ENCODE measurements at regions not wholly inside any gene's neighbourhood (a gene's known extent, or its start where the extent isn't known, plus 50 kb on each side); places are given as distances from the start of the nearest gene placed in this dataset.

DNA sequence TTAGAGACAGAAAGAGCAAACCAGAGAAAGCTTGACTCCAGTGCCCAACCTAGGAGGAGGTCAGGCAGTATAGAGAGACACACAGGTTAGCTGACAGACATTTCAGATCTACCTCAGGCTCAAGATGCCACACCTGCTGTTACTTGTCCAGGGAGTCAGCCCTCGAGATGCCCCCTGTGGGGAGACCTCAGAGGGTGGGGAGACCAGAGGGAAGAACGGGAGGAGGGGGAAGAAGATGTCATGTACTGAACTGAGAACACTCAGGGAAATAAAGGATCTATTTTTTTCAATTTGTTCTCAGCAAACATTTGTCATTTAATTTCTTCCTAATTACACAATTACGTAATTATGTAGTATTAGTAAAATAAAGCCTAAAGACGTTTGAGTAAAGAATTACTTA is 196.3 kb upstream of the CADM1 start:
- DNase-seq, result no peak

DNA sequence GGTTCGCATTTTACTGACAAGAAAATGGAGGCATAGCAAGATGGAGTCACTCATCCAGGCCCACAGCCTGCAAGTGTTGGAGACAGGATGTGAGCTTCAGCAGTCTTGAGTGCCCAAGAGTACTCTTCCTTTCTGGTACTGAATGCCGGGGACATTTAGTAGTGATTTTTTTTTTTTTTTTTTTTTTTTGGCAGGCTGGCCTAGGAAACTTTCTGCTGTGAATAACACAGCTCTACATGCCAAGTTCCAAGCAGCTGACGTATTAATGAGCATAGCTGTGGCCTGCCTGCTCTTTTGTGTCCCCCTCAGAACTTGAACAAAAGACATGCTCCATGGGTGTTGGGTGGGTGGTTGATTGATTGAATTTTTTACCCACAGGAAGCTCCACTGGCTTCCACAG is 195.5 kb upstream of the CADM1 start:
- DNase-seq, result no peak

GRCh38 chr11:115699326-115699725 is 195.1 kb upstream of the CADM1 start:
- no peak for DNase-seq

DNA sequence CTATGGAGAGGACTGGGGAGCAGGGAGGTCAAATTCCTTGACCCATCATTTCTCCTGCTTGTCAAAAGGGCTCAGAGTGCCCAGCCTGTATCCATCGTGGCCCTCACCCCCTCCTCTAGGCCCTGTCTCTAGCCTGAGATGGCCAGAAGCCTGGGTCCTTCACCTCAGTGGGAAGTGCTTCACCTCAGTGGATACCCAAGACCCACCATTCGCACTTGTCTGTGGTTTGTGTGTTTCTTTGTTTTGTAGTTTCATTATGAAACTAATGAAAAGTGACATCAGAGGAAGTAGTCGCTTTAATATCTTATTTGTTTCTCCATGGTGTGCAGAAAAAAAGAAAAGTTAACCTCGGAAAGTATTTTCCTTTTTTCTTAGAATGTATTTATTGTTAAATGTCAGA is 194.0 kb upstream of the CADM1 start:
- DNase-seq, result no peak

- DNase-seq, result no peak
Measured at GRCh38 chr11:115696563-115696962, 192.3 kb upstream of the CADM1 start.

DNA sequence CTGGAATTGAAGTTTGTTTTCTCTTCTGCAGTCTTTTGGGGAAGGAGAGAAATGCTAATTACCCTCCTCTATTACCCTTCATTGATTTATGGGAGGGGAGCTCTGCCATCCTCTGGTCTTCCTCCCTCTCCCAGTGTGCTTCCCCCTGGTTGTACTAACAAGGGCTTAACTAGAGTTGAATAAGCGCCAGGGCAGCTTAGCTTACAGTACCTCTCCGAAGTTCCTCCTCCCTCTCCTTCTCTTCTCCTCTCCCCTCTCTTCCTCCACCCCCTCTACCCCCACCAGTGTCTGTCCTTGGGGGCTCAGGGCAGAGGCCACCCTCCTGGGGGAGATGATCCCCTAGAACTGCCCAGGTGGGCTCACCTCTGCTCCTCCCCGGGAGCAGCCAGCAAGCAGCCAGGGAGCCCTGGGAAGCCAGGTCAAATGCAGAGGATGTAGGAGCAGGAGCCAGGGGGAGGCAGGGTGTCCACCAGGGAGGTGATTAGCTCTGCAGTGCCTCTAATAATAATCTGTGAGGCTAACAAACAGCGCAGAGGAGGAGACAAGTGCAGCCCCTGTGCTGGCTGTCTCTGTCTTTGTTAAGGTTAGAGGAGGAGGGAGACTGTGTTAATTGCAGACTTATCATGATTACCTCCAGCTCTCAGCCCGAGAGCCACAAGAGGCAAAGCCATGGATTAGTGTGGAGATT is 191.6 kb upstream of the CADM1 start:
- DNase-seq, result no peak

- no peak for DNase-seq
Measured at GRCh38 chr11:115693002-115693401, 188.8 kb upstream of the CADM1 start.

DNA sequence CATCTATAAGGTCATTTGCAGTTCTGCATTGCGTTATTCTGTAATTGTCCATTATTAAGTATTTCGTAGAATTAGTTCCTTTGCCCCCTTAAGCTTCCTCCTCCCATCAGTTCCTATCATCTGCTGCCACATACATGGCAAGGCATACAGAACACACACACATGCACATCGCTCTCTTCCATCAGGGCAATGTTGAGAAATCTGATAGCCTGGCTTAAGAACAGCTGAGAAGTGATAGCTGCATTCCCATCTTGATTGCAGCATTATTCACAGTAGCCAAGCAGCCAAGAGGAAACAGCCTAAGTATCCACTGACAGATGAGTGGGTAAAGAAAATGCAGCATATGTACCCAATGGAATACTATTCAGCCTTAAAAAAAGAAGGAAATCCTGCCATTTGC is 186.8 kb upstream of the CADM1 start:
- no peak for DNase-seq

GRCh38 chr11:115687934-115688333 is 183.7 kb upstream of the CADM1 start:
- DNase-seq, result no peak

GRCh38 chr11:115684699-115685098 is 180.5 kb upstream of the CADM1 start:
- no peak for DNase-seq

DNA sequence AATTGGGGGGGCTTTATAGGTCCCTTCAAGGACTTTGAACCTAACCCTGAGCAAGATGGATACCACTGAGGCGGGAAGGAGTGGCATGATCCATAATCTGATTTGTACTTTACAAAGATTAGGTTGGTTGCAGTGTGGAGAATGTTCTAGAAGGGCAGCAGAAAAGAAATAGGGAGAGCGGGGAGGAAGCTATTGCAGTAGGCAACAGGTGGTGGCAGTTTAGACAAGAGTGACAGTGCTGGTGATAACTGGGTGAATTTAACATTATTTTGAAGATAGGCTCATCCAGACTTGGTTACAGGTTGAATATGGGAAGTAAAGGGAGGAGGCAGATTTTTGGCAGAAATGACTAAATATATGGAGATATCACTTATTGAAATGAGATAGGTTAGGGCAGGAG is 179.9 kb upstream of the CADM1 start:
- DNase-seq, result no peak

DNA sequence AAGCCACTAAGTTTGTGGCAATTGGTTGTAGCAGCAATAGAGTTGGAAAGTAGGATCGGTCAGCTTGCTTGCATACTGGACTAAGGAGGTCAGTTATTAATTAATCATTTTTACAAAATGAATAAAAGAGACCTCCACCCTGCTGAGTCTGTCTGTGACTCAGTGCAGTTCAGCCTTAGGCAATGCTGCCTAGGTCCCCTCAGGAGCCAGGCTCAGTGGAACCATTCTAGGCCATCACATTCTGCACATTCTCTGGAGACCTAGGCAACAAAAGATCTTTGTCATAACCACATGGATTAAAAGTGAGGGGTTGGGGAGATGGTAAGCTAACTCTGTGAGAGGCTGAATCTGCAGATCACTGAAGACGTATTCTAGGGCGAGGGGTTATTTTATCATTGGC is 178.7 kb upstream of the CADM1 start:
- DNase-seq, result no peak

DNA sequence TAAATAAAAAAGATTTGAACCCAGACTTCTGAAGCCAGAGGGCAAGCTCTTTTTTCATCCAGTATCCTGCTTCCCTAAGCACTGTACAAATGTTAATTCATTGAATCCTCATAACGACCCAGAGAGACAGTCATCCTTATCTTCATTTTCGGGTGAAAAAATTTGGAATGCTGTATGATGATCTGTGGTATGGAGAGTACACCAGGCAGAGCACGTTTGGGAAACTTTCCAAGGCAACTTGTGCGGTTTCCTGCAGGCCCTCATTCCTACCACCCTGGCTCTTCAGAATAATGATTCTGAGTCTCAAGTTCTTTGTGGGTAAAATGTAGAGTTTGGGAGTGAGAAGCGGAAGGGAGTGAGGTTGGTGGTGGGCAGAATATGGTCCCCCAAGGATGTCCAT is 177.9 kb upstream of the CADM1 start:
- DNase-seq, result no peak

DNA sequence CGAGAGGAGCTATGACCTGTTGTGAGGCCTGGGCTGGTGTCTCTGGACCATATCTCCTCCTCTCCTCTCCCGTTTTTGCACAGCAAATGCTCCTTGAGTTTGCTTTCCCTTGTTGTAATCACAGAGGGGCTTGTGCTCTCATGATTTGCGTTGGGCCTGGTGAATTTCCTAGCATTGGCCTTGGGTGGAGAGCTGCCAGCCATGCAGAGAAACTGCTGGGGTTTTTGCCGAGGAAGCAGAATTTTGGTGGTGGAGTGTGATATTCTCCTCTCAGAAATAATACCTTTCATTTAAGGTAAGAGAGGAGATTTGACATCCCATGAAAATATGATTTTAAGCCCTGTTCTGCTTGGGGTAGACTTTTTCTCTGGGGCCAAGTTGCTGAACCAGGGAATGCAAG is 175.7 kb upstream of the CADM1 start:
- DNase-seq, result no peak

GRCh38 chr11:115678942-115679341 is 174.7 kb upstream of the CADM1 start:
- no peak for DNase-seq

DNA sequence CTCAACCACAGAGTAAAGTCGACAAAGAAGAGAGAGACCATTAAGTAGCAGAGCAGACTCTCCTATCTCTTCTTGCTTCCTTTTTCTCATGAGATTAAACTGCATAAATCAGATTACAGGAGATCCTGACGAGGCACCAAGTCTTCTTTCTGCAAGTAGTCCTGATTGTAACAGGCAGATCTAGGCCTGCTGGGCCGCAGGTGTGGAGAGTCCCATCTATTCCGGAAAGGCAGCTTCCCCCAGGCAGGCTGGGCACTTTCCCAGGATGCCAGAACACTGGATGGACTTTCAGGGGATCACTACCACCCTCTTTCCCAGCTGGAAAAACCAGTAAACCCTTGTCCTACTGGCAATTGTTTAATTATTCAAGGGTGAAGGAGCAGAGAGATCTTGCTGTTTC is 173.0 kb upstream of the CADM1 start:
- DNase-seq, result no peak

GRCh38 chr11:115676768-115677167 is 172.6 kb upstream of the CADM1 start:
- DNase-seq, result no peak

GRCh38 chr11:115676206-115676605 is 172.0 kb upstream of the CADM1 start:
- DNase-seq, result no peak

GRCh38 chr11:115674937-115675544 is 170.8 kb upstream of the CADM1 start:
- DNase-seq, result no peak

- no peak for DNase-seq
Measured at GRCh38 chr11:115674176-115674936, 170.1 kb upstream of the CADM1 start.

DNA sequence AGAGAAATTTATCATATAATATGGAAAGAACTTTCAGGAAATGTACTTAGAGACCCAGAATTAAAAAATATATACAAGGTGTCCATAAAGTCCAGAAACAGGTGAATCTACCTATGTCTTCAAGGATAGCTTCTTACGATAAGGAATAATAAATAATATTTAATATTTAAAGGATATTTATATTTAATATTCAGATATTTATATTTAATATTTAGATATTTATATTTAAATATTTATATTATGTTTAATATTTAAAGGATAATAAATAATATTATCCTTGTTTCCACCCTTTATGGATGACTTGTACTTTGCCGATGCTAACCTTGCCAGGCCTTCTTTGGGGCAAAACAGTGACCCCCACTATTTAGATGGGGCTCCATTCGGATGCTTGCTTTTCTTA is 169.5 kb upstream of the CADM1 start:
- DNase-seq, result no peak

DNA sequence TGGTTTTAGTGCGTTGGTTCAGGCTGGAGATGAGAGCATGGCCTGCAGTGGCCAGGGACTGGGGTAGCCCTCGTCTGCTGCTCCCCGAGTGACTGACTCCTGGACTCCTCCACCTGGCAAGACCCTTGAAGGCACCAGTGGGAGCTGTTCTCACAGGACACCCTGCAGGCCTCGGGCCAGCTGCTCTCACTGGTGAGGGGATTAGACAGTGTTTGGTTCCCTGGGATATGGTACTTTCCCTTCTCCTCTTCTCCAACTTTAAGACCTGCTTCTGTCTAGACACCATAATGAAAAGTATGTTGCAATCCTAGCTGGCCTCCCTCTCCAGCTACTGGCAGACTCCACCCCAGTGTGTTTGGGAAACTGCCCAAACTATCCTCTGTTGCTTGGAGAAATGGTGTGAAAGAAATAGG is 168.8 kb upstream of the CADM1 start:
- no peak for DNase-seq

DNA sequence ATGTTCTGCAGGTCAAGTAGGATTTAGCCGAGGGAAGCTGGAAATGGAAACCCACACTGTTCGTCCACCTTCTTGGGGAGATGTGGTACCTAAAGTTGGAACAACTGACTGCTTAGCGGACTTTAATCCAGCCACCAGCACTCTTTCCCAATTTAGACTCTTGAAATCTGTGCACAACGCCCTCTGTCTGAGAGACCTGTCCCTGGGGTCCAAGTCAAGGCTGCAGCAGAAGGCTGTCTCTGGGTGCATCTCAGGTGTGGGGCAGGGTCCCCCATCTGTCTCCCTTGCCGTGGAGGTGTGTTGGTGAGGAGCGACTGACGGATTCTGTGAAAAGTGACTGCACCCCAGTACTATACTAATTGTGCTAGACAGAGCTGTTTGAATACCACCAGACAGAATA is 168.2 kb upstream of the CADM1 start:
- DNase-seq, result no peak

- DNase-seq, result no peak
Measured at GRCh38 chr11:115670538-115671205, 166.5 kb upstream of the CADM1 start.

Data from activated CD8-positive, alpha-beta memory T cell treated with anti-CD3 and anti-CD28 coated beads for 24 hours (primary cell).